H1 (cell line): ENCODE measurements at regions not wholly inside any gene's neighbourhood (a gene's known extent, or its start where the extent isn't known, plus 50 kb on each side); places are given as distances from the start of the nearest gene placed in this dataset.

ENCODE experiments used
- CBX5 ChIP-seq: fragments of 300-800, 300-1000 bp; sonication (generic); IDR thresholded peaks from 2 replicates; pipeline ENCODE4 v1.7.1; 2016; ENCODE audit warnings: antibody characterized with exemption, low read length, low read depth
- CEBPB ChIP-seq: IDR thresholded peaks from 2 replicates; pipeline ENCODE4 v1.6.1; 2012; ENCODE audit warnings: low read depth, low read length
- CTCF ChIP-seq, 3 experiments: IDR thresholded peaks; 1 replicate in 2 of 3; 2 replicates in 1 of 3; pipeline versions ENCODE4 v1.5.1 to v1.6.1; 2011; ENCODE audit warnings: low read length in 3 of 3, mild to moderate bottlenecking in 3 of 3, inconsistent platforms in 2 of 3, low read depth in 1 of 3, moderate library complexity in 1 of 3; ENCODE audit not compliant: insufficient read depth in 1 of 3; ENCODE audit errors: control extremely low read depth in 1 of 3
- MAX ChIP-seq: IDR thresholded peaks from 2 replicates; pipeline ENCODE4 v1.6.1; 2012; ENCODE audit warnings: inconsistent platforms
- POLR2A ChIP-seq, 2 experiments: IDR thresholded peaks; 1 replicate in 1 of 2; 2 replicates in 1 of 2; pipeline ENCODE4 v1.6.1; 2011; ENCODE audit warnings: low read depth in 2 of 2, low read length in 2 of 2, mild to moderate bottlenecking in 2 of 2; ENCODE audit errors: control extremely low read depth in 1 of 2
- POLR2AphosphoS5 ChIP-seq: IDR thresholded peaks from 2 replicates; pipeline ENCODE4 v1.6.1; 2011; ENCODE audit warnings: low read depth, low read length

GRCh38 chr12:91572869-91573268 is 390.3 kb upstream of the DCN start:
- TF ChIP-seq CTCF (IDR thresholded peaks at IDR 0.05; ENCODE audit: control extremely low read depth in 1 of 3, insufficient read depth in 1 of 3, low read depth in 1 of 3, low read length in 3 of 3) (no peak), POLR2A (IDR thresholded peaks at IDR 0.05; ENCODE audit: control extremely low read depth in 1 of 2, low read depth in 2 of 2, low read length in 2 of 2) (no peak), CBX5 (no peak), MAX (no peak), CEBPB (no peak), POLR2AphosphoS5 (no peak)
